Kidney (tissue), 13 donors: ENCODE measurements at regions not wholly inside any gene's neighbourhood (a gene's known extent, or its start where the extent isn't known, plus 50 kb on each side); places are given as distances from the start of the nearest gene placed in this dataset.

Experiments used
- DNase-seq, 5 donors: peaks; one replicate each; pipeline ENCODE4 v3.0.0-alpha.2; 2013 to 2020
- FAIRE-seq: peaks from 2 replicates; lab custom pipeline; 2012; peaks lifted over from hg19 to GRCh38; lab: Jason Lieb, UNC
- H3K27ac ChIP-seq, 2 donors: one replicate each; pipeline ENCODE4 v1.7.0; 2013; ENCODE audit warnings: low read depth in 2 of 2, low read length in 2 of 2, inconsistent platforms in 1 of 2
- H3K27me3 ChIP-seq: one replicate; pipeline ENCODE4 v1.7.1; 2013; ENCODE audit warnings: low read length, inconsistent platforms; ENCODE audit not compliant: control insufficient read depth, insufficient read depth
- H3K36me3 ChIP-seq, 3 donors: one replicate each; pipeline versions ENCODE4 v1.7.0 to v1.7.1; 2013; ENCODE audit warnings: low read length in 3 of 3, control low read depth in 1 of 3, inconsistent platforms in 1 of 3; ENCODE audit not compliant: insufficient read depth in 3 of 3, control insufficient read depth in 2 of 3
- H3K4me1 ChIP-seq, 3 donors: one replicate each; pipeline versions ENCODE4 v1.7.0 to v1.7.1; 2013; ENCODE audit warnings: low read length in 3 of 3, inconsistent platforms in 1 of 3, low read depth in 1 of 3; ENCODE audit not compliant: control insufficient read depth in 2 of 3, insufficient read depth in 2 of 3
- H3K4me3 ChIP-seq, 3 donors: one replicate each; pipeline versions ENCODE4 v1.7.0 to v1.8.1; 2013; ENCODE audit warnings: low read length in 3 of 3, control low read depth in 1 of 3, inconsistent platforms in 1 of 3
- H3K9ac ChIP-seq, 3 donors: one replicate each; pipeline versions ENCODE4 v1.7.0 to v1.7.1; 2013; ENCODE audit warnings: low read length in 3 of 3, control low read depth in 1 of 3, inconsistent platforms in 1 of 3
- H3K9me3 ChIP-seq, 3 donors: one replicate each; pipeline versions ENCODE4 v1.7.0 to v1.7.1; 2013; ENCODE audit warnings: low read length in 3 of 3, control low read depth in 1 of 3, inconsistent platforms in 1 of 3; ENCODE audit not compliant: control insufficient read depth in 2 of 3, insufficient read depth in 1 of 3
- CTCF ChIP-seq: IDR thresholded peaks from 3 replicates; pipeline ENCODE4 v1.5.1; 2012; ENCODE audit warnings: mild to moderate bottlenecking, moderate library complexity, borderline replicate concordance; ENCODE audit not compliant: insufficient read depth; ENCODE audit errors: extremely low read depth
- intact Hi-C: fragments of 100-400 bp; cut with DNase I; formaldehyde crosslinking; loops from one replicate; pipeline ENCODE4 v1.11.1; 2022
- donor health status: control.
- donor health status: control.
- donor health status: control.
- donor health status: control.
- donor health status: control.
- donor health status: DM: yes; HTN: yes; CAD: no.
- donor health status: Normal renal cell carcinoma (clear cell type).

GRCh38 chr2:18131761-18132160 is 253.3 kb downstream of the KCNS3 start:
- DNase-seq, result no peak
- FAIRE-seq, result no peak
- Histone ChIP-seq H3K9me3 (no peaks in the 10 kb centered on the region), H3K9ac (no peak overlapping the region), H3K27ac (no peak overlapping the region), H3K27me3 (no peaks in the 10 kb centered on the region), H3K36me3 (no peaks in the 10 kb centered on the region), H3K4me1 (no peaks in the 10 kb centered on the region), H3K4me3 (no peak overlapping the region)
- intact Hi-C loops, result no loop called here
- TF ChIP-seq CTCF, result no peak

DNA sequence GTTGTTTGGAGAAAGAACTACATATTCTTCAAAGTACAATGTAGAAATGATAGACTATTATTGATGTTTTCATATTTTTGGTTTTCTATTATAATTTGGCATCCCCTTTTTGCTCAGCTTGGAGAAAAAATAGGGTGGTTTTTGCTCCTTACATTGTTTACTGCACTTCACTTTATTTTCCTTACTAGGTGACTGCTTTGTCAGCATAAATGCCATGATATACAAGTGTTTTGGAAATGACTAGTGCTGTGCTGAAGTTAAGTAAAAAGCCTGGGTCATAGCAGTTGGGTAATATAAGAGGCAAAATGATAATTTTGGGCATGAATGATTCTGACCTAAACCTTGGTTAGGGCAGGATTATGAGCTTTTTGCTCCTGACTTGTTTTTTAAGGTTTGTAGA is 250.9 kb downstream of the KCNS3 start:
- no peak for TF ChIP-seq CTCF
- H3K27ac ChIP-seq, result no peak overlapping the region
- intact Hi-C loops, result no loop called here
- H3K4me3 ChIP-seq, result no peak overlapping the region
- H3K9ac ChIP-seq, result no peak overlapping the region
- no peaks in the 10 kb centered on the region for H3K9me3 ChIP-seq
- DNase-seq (no peak), FAIRE-seq (no peak)
- H3K36me3 ChIP-seq, result no peaks in the 10 kb centered on the region
- H3K27me3 ChIP-seq, result no peaks in the 10 kb centered on the region
- no peaks in the 10 kb centered on the region for H3K4me1 ChIP-seq

GRCh38 chr2:18125303-18125702 is 246.8 kb downstream of the KCNS3 start:
- no peak overlapping the region for H3K4me3 ChIP-seq
- H3K27me3 ChIP-seq, result no peaks in the 10 kb centered on the region
- H3K4me1 ChIP-seq, result no peaks in the 10 kb centered on the region
- no peak for FAIRE-seq
- H3K9ac ChIP-seq, result no peak overlapping the region
- H3K36me3 ChIP-seq, result no peaks in the 10 kb centered on the region
- DNase-seq, result no peak
- H3K27ac ChIP-seq, result no peak overlapping the region
- H3K9me3 ChIP-seq, result no peaks in the 10 kb centered on the region
- intact Hi-C loops, result no loop called here
- no peak for TF ChIP-seq CTCF

- Histone ChIP-seq H3K27ac (no peak overlapping the region), H3K36me3 (no peaks in the 10 kb centered on the region), H3K27me3 (no peaks in the 10 kb centered on the region), H3K9ac (no peak overlapping the region), H3K9me3 (no peaks in the 10 kb centered on the region), H3K4me3 (no peak overlapping the region), H3K4me1 (no peaks in the 10 kb centered on the region)
- DNase-seq (no peak), FAIRE-seq (no peak)
- intact Hi-C loops, result no loop called here
- TF ChIP-seq CTCF, result no peak
Observed at GRCh38 chr2:18124116-18124835, 245.8 kb downstream of the KCNS3 start.
